ENCODE measurements at regions not wholly inside any gene's neighbourhood (a gene's known extent, or its start where the extent isn't known, plus 50 kb on each side); places are given as distances from the start of the nearest gene placed in this dataset.

DNA sequence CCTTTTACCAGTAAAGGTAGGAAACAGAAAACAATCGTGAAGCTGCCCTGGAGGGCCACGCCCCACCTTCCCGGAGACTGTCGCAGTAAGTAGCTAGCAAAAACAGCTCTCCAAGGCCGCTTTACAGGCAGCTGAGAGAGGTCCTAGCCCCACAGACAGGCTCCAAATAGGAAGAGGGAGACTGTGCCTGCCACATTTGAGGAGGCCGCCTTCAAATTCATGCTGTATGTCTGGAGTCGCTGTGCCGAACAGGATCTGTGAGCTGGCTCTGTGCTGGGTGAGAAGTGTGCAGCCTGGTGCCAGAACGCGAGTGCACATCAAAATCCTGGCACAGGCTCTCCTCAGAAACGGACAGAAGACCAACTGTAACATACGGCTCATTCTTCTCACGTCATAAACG lies 582.2 kb downstream of the CETN3 start:
- TF ChIP-seq, protein P1, sequence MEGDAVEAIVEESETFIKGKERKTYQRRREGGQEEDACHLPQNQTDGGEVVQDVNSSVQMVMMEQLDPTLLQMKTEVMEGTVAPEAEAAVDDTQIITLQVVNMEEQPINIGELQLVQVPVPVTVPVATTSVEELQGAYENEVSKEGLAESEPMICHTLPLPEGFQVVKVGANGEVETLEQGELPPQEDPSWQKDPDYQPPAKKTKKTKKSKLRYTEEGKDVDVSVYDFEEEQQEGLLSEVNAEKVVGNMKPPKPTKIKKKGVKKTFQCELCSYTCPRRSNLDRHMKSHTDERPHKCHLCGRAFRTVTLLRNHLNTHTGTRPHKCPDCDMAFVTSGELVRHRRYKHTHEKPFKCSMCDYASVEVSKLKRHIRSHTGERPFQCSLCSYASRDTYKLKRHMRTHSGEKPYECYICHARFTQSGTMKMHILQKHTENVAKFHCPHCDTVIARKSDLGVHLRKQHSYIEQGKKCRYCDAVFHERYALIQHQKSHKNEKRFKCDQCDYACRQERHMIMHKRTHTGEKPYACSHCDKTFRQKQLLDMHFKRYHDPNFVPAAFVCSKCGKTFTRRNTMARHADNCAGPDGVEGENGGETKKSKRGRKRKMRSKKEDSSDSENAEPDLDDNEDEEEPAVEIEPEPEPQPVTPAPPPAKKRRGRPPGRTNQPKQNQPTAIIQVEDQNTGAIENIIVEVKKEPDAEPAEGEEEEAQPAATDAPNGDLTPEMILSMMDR (conservative IDR thresholded peaks at IDR 0.05; ENCODE audit: low read depth, low read length): no peak
- TF ChIP-seq SMC3 (IDR thresholded peaks at IDR 0.05; ENCODE audit: low read depth, low read length) (no peak), MAFK (IDR thresholded peaks at IDR 0.05; ENCODE audit: low read depth, low read length) (no peak), MXI1 (IDR thresholded peaks at IDR 0.05; ENCODE audit: borderline replicate concordance, low read depth, low read length) (no peak), POLR2A (IDR thresholded peaks at IDR 0.05; ENCODE audit: low read depth, low read length) (no peak), CEBPB (IDR thresholded peaks at IDR 0.05; ENCODE audit: low read depth, low read length) (no peak), RFX5 (IDR thresholded peaks at IDR 0.05; ENCODE audit: low read depth, low read length) (no peak), RCOR1 (IDR thresholded peaks at IDR 0.05; ENCODE audit: insufficient replicate concordance, low read length) (no peak), MAZ (IDR thresholded peaks at IDR 0.05; ENCODE audit: borderline replicate concordance, low read depth, low read length) (no peak), BHLHE40 (IDR thresholded peaks at IDR 0.05; ENCODE audit: low read depth, low read length) (no peak)
- TF ChIP-seq, protein P2, sequence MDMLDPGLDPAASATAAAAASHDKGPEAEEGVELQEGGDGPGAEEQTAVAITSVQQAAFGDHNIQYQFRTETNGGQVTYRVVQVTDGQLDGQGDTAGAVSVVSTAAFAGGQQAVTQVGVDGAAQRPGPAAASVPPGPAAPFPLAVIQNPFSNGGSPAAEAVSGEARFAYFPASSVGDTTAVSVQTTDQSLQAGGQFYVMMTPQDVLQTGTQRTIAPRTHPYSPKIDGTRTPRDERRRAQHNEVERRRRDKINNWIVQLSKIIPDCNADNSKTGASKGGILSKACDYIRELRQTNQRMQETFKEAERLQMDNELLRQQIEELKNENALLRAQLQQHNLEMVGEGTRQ (IDR thresholded peaks at IDR 0.05; ENCODE audit: low read depth, low read length): no peak
- TF ChIP-seq, protein P3, sequence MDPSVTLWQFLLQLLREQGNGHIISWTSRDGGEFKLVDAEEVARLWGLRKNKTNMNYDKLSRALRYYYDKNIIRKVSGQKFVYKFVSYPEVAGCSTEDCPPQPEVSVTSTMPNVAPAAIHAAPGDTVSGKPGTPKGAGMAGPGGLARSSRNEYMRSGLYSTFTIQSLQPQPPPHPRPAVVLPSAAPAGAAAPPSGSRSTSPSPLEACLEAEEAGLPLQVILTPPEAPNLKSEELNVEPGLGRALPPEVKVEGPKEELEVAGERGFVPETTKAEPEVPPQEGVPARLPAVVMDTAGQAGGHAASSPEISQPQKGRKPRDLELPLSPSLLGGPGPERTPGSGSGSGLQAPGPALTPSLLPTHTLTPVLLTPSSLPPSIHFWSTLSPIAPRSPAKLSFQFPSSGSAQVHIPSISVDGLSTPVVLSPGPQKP (IDR thresholded peaks at IDR 0.05; ENCODE audit: borderline replicate concordance, low read depth, low read length): no peak
